OCI-LY1 (cell line): ENCODE measurements at regions not wholly inside any gene's neighbourhood (a gene's known extent, or its start where the extent isn't known, plus 50 kb on each side); places are given as distances from the start of the nearest gene placed in this dataset.

Experiments
- H2AFZ ChIP-seq: fragments of 200-600 bp; sonication (generic), shearing (Covaris generic); 2 replicates; pipeline ENCODE4 v1.6.0; 2014; ENCODE audit warnings: antibody characterized with exemption, mild to moderate bottlenecking, low read length
- H3F3A ChIP-seq: fragments of 200-600 bp; sonication (generic), shearing (Covaris generic); 2 replicates; pipeline ENCODE4 v1.6.0; 2014; ENCODE audit warnings: mild to moderate bottlenecking, antibody characterized with exemption, low read length, moderate library complexity; ENCODE audit not compliant: insufficient read depth
- H3K27ac ChIP-seq: fragments of 200-600 bp; sonication (generic); 2 replicates; pipeline ENCODE4 v1.5.1; 2014; ENCODE audit warnings: low read length, mixed run types, mild to moderate bottlenecking, low read depth; ENCODE audit not compliant: poor library complexity, severe bottlenecking
- H3K27me3 ChIP-seq: fragments of 200-600 bp; sonication (generic); 2 replicates; pipeline ENCODE4 v1.6.0; 2014; ENCODE audit warnings: antibody characterized with exemption, mild to moderate bottlenecking, low read length, moderate library complexity; ENCODE audit not compliant: insufficient read depth
- H3K36me3 ChIP-seq: fragments of 200-600 bp; sonication (generic); 2 replicates; pipeline ENCODE4 v1.6.1; 2014; ENCODE audit warnings: mild to moderate bottlenecking, antibody characterized with exemption, low read length, moderate library complexity, mixed read lengths; ENCODE audit not compliant: insufficient read depth
- H3K4me1 ChIP-seq: fragments of 200-600 bp; sonication (generic); 2 replicates; pipeline ENCODE4 v1.5.1; 2014; ENCODE audit warnings: mild to moderate bottlenecking, low read length, moderate library complexity; ENCODE audit not compliant: insufficient read depth, severe bottlenecking
- H3K4me2 ChIP-seq: fragments of 200-600 bp; sonication (generic), shearing (Covaris generic); 2 replicates; pipeline ENCODE4 v1.6.1; 2014; ENCODE audit warnings: low read length
- H3K4me3 ChIP-seq: fragments of 200-600 bp; sonication (generic); 2 replicates; pipeline ENCODE4 v1.5.1; 2014; ENCODE audit warnings: low read length, low read depth, mild to moderate bottlenecking, mixed read lengths; ENCODE audit not compliant: poor library complexity, severe bottlenecking
- H3K79me2 ChIP-seq: fragments of 200-600 bp; shearing (Covaris generic); 2 replicates; pipeline ENCODE4 v1.6.1; 2016; ENCODE audit warnings: mixed run types, low read length, mixed read lengths; ENCODE audit not compliant: insufficient read depth
- H3K9ac ChIP-seq: fragments of 200-600 bp; sonication (generic), shearing (Covaris generic); 2 replicates; pipeline ENCODE4 v1.6.1; 2014; ENCODE audit warnings: mild to moderate bottlenecking, low read length, mixed read lengths
- H3K9me2 ChIP-seq: fragments of 200-600 bp; sonication (generic), shearing (Covaris generic); 2 replicates; pipeline ENCODE4 v1.6.1; 2014; ENCODE audit warnings: low read depth, mild to moderate bottlenecking, low read length, mixed read lengths
- H3K9me3 ChIP-seq: fragments of 200-600 bp; shearing (Covaris generic); 2 replicates; pipeline ENCODE4 v1.6.1; 2014; ENCODE audit warnings: low read length, mixed read lengths
- H4K20me1 ChIP-seq: fragments of 200-600 bp; sonication (generic), shearing (Covaris generic); 2 replicates; pipeline ENCODE4 v1.6.0; 2016; ENCODE audit warnings: mild to moderate bottlenecking, low read length; ENCODE audit not compliant: insufficient read depth
- EZH2 ChIP-seq: fragments of 200-600 bp; sonication (generic), shearing (Covaris generic); IDR thresholded peaks from 2 replicates; pipeline ENCODE4 v1.8.0; 2017; ENCODE audit warnings: borderline replicate concordance, mixed run types, mild to moderate bottlenecking, antibody characterized with exemption, low read length, moderate library complexity, mixed read lengths
- TF ChIP-seq, protein P1 (sequence below): fragments of 200-600 bp; sonication (generic), shearing (Covaris generic); IDR thresholded peaks from 2 replicates; pipeline ENCODE4 v1.5.1; 2017; ENCODE audit warnings: mild to moderate bottlenecking, antibody characterized with exemption, low read length, moderate library complexity, mixed read lengths

DNA sequence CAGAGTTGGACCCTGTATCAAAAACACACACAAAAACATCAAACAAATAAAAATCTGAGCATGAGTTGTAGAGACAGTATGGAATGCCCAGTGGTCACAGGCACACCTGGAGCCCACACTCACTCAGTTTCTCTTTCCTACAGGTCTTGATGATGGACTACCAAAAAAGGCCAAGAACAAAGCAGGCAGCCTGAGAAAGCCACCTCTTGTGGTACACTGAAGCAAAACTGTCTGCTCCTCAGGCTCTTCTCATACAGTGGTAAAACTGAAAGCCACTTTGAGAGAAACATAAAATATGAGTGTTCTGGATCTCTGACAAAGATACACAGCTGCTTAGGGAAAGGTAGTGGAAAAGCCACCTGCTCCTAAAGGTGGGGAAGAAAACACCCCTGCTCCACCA lies 1206.9 kb downstream of the FSTL5 start:
- Histone ChIP-seq H3K27me3 (no peaks in the 10 kb centered on the region), H3K27ac (no peak overlapping the region), H3K79me2 (no peaks in the 10 kb centered on the region), H3K4me2 (no peak overlapping the region), H3K9me2 (no peaks in the 10 kb centered on the region), H3K4me1 (no peaks in the 10 kb centered on the region), H3K9me3 (no peaks in the 10 kb centered on the region), H3K9ac (no peak overlapping the region), H4K20me1 (no peaks in the 10 kb centered on the region), H2AFZ (no peak overlapping the region), H3K36me3 (no peaks in the 10 kb centered on the region), H3K4me3 (no peak overlapping the region), H3F3A (no peaks in the 10 kb centered on the region)
- TF ChIP-seq, protein P1, sequence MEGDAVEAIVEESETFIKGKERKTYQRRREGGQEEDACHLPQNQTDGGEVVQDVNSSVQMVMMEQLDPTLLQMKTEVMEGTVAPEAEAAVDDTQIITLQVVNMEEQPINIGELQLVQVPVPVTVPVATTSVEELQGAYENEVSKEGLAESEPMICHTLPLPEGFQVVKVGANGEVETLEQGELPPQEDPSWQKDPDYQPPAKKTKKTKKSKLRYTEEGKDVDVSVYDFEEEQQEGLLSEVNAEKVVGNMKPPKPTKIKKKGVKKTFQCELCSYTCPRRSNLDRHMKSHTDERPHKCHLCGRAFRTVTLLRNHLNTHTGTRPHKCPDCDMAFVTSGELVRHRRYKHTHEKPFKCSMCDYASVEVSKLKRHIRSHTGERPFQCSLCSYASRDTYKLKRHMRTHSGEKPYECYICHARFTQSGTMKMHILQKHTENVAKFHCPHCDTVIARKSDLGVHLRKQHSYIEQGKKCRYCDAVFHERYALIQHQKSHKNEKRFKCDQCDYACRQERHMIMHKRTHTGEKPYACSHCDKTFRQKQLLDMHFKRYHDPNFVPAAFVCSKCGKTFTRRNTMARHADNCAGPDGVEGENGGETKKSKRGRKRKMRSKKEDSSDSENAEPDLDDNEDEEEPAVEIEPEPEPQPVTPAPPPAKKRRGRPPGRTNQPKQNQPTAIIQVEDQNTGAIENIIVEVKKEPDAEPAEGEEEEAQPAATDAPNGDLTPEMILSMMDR, result no peak
- no peak for TF ChIP-seq EZH2

DNA sequence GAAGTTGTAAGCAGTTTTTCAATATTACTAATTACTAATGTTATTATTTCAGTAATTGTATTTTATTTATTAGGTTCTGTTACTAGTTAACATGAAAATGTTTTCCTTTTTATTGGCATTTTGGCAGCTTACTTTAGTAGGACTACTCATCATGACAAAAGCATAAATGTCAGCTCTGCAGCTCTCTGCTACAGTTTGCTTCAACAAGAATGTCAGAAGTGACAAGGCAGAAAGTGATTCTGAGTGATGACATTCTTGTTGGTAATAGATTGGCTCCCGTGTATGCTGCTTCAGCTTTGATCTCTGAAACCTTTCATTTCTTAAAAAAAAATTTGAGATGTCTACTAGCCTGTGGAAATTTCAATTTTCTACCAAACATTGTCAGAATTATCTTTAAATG lies 1193.9 kb downstream of the FSTL5 start:
- Histone ChIP-seq H2AFZ (no peak overlapping the region), H3K4me3 (no peak overlapping the region), H3K27me3 (no peaks in the 10 kb centered on the region), H3F3A (no peaks in the 10 kb centered on the region), H3K4me2 (no peak overlapping the region), H3K27ac (no peak overlapping the region), H3K36me3 (no peaks in the 10 kb centered on the region), H3K9ac (no peak overlapping the region), H3K9me2 (no peaks in the 10 kb centered on the region), H4K20me1 (no peaks in the 10 kb centered on the region), H3K79me2 (no peaks in the 10 kb centered on the region), H3K9me3 (no peaks in the 10 kb centered on the region), H3K4me1 (no peaks in the 10 kb centered on the region)
- TF ChIP-seq, protein P1, result no peak
- no peak for TF ChIP-seq EZH2

DNA sequence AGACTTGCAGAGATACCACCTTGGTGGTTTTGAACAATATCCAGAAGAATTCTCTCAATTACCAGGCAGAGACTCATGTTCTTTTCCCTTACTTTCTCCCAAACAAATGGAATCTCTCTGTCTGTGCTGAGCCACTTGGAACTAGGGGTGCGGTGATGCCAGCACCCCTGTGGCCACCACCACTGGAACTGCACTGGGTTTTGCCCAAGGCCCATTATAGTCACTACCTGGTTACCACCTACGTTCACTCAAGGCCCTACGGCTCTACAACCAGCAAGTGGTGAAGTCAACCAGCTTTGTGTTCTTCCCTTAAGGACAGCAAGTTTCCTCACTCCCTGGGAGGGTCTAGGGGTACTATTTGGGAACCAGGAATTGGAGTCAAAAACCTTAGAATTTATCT lies 1183.7 kb downstream of the FSTL5 start:
- TF ChIP-seq, protein P1, result no peak
- TF ChIP-seq EZH2, result no peak
- Histone ChIP-seq H3K9me3 (no peaks in the 10 kb centered on the region), H3K4me2 (no peak overlapping the region), H3K27ac (no peak overlapping the region), H3K9ac (no peak overlapping the region), H2AFZ (no peak overlapping the region), H3K27me3 (no peaks in the 10 kb centered on the region), H3K36me3 (no peaks in the 10 kb centered on the region), H3K4me3 (no peak overlapping the region), H3K9me2 (no peaks in the 10 kb centered on the region), H3F3A (no peaks in the 10 kb centered on the region), H4K20me1 (no peaks in the 10 kb centered on the region), H3K79me2 (no peaks in the 10 kb centered on the region), H3K4me1 (no peaks in the 10 kb centered on the region)
